ENCODE measurements at regions not wholly inside any gene's neighbourhood (a gene's known extent, or its start where the extent isn't known, plus 50 kb on each side); places are given as distances from the start of the nearest gene placed in this dataset.

GRCh38 chr3:127405010-127405598 is 117.3 kb upstream of the PRR20G start:
- no peak overlapping the region for H3K27ac ChIP-seq (replicated peaks; ENCODE audit: low read length)
- H3K4me1 ChIP-seq (ENCODE audit: control insufficient read depth in 2 of 2, insufficient read depth in 1 of 2, low read depth in 1 of 2, low read length in 2 of 2), result peaks cover 38 to 57% of the 10 kb centered on the region in 2 donors
- no peak overlapping the region for H2BK12ac ChIP-seq (ENCODE audit: low read length)
- H3K27me3 ChIP-seq (ENCODE audit: control insufficient read depth in 3 of 3, insufficient read depth in 3 of 3, low read depth in 1 of 3, low read length in 3 of 3), result no peaks in the 10 kb centered on the region
- no peak overlapping the region for H4K91ac ChIP-seq (ENCODE audit: low read depth, low read length, poor library complexity)
- H3K9ac ChIP-seq (ENCODE audit: low read depth, low read length, poor library complexity), result no peak overlapping the region
- DNase-seq (ENCODE audit: low spot score), result no peak
- peak overlapping the region; percentile 69 for H3K18ac ChIP-seq (ENCODE audit: low read length)
- no peak overlapping the region for H3K14ac ChIP-seq (ENCODE audit: low read length)
- H2AFZ ChIP-seq (ENCODE audit: low read length), result peak overlapping the region; percentile 39
- H3K9me3 ChIP-seq (replicated peaks in 1 of 2; ENCODE audit: control insufficient read depth in 2 of 2, insufficient read depth in 1 of 2, low read depth in 1 of 2, low read length in 2 of 2), result peaks cover 0 to 3% of the 10 kb centered on the region in 2 donors
- no peak overlapping the region for H3K4me2 ChIP-seq (ENCODE audit: insufficient read depth, low read length, poor library complexity, severe bottlenecking)
- no peak overlapping the region for H4K8ac ChIP-seq (ENCODE audit: low read depth, low read length)
- WGBS, 2 donors (ENCODE audit: extremely low coverage in 2 of 2, insufficient read length in 2 of 2, insufficient replicate concordance in 1 of 2), result no CpG with 5 or more reads among the region's 8 CpGs
- no peaks in the 10 kb centered on the region for H3K79me1 ChIP-seq (ENCODE audit: low read depth, low read length)
- no peak overlapping the region for H3K23ac ChIP-seq (ENCODE audit: low read depth, low read length, poor library complexity)
- no peak overlapping the region for H3K4ac ChIP-seq (ENCODE audit: low read length)
- no peak overlapping the region for H2BK15ac ChIP-seq (ENCODE audit: low read length)
- no peaks in the 10 kb centered on the region for H3K36me3 ChIP-seq (replicated peaks in 1 of 2; ENCODE audit: control insufficient read depth in 2 of 2, insufficient read depth in 2 of 2, low read length in 2 of 2)
- peak overlapping the region; percentile 56 for H2AK5ac ChIP-seq (ENCODE audit: low read depth, low read length)
- no peak overlapping the region for H3K4me3 ChIP-seq (ENCODE audit: low read length in 2 of 2)
- no peak overlapping the region for H2BK5ac ChIP-seq (ENCODE audit: low read length)
- no peak overlapping the region for H2BK120ac ChIP-seq (ENCODE audit: low read depth, low read length)

- no CpG with 5 or more reads among the region's 8 CpGs for WGBS, 2 donors (ENCODE audit: extremely low coverage in 2 of 2, insufficient read length in 2 of 2, insufficient replicate concordance in 1 of 2)
- H3K18ac ChIP-seq (ENCODE audit: low read length), result peak overlapping the region; percentile 69
Observed at GRCh38 chr3:127404221-127405009, 116.6 kb upstream of the PRR20G start.

GRCh38 chr3:127403795-127404194 is 115.9 kb upstream of the PRR20G start:
- Histone ChIP-seq H3K4ac (ENCODE audit: low read length) (no peak overlapping the region), H4K8ac (ENCODE audit: low read depth, low read length) (no peak overlapping the region), H2BK5ac (ENCODE audit: low read length) (no peak overlapping the region), H3K4me2 (ENCODE audit: insufficient read depth, low read length, poor library complexity, severe bottlenecking) (no peak overlapping the region), H2AK5ac (ENCODE audit: low read depth, low read length) (no peak overlapping the region), H3K27me3 (ENCODE audit: control insufficient read depth in 3 of 3, insufficient read depth in 3 of 3, low read depth in 1 of 3, low read length in 3 of 3) (no peaks in the 10 kb centered on the region), H3K9ac (ENCODE audit: low read depth, low read length, poor library complexity) (no peak overlapping the region), H3K36me3 (replicated peaks in 1 of 2; ENCODE audit: control insufficient read depth in 2 of 2, insufficient read depth in 2 of 2, low read length in 2 of 2) (no peaks in the 10 kb centered on the region), H3K23ac (ENCODE audit: low read depth, low read length, poor library complexity) (no peak overlapping the region), H3K4me1 (ENCODE audit: control insufficient read depth in 2 of 2, insufficient read depth in 1 of 2, low read depth in 1 of 2, low read length in 2 of 2) (peaks cover 34 to 44% of the 10 kb centered on the region in 2 donors), H2BK120ac (ENCODE audit: low read depth, low read length) (no peak overlapping the region), H3K79me1 (ENCODE audit: low read depth, low read length) (no peaks in the 10 kb centered on the region), H3K9me3 (replicated peaks in 1 of 2; ENCODE audit: control insufficient read depth in 2 of 2, insufficient read depth in 1 of 2, low read depth in 1 of 2, low read length in 2 of 2) (peaks cover 0 to 7% of the 10 kb centered on the region in 2 donors), H3K14ac (ENCODE audit: low read length) (no peak overlapping the region), H2BK12ac (ENCODE audit: low read length) (no peak overlapping the region), H2BK15ac (ENCODE audit: low read length) (no peak overlapping the region), H4K91ac (ENCODE audit: low read depth, low read length, poor library complexity) (no peak overlapping the region), H3K4me3 (ENCODE audit: low read length in 2 of 2) (no peak overlapping the region), H3K27ac (replicated peaks; ENCODE audit: low read length) (no peak overlapping the region), H3K18ac (ENCODE audit: low read length) (no peak overlapping the region), H2AFZ (ENCODE audit: low read length) (no peak overlapping the region)
- DNase-seq (ENCODE audit: low spot score), result no peak
- WGBS, 2 donors (ENCODE audit: extremely low coverage in 2 of 2, insufficient read length in 2 of 2, insufficient replicate concordance in 1 of 2), result no CpG with 5 or more reads among the region's 2 CpGs

More at GRCh38 chr3:127404221-127405009, 116.6 kb upstream of the PRR20G start:
- H2AK5ac ChIP-seq (ENCODE audit: low read depth, low read length), result peak overlapping the region; percentile 56
- peaks cover 38 to 50% of the 10 kb centered on the region in 2 donors for H3K4me1 ChIP-seq (ENCODE audit: control insufficient read depth in 2 of 2, insufficient read depth in 1 of 2, low read depth in 1 of 2, low read length in 2 of 2)
- peaks cover 0 to 4% of the 10 kb centered on the region in 2 donors for H3K9me3 ChIP-seq (replicated peaks in 1 of 2; ENCODE audit: control insufficient read depth in 2 of 2, insufficient read depth in 1 of 2, low read depth in 1 of 2, low read length in 2 of 2)
- H3K27ac ChIP-seq (replicated peaks; ENCODE audit: low read length), result no peak overlapping the region
- no peak overlapping the region for H4K8ac ChIP-seq (ENCODE audit: low read depth, low read length)
- peak overlapping the region; percentile 39 for H2AFZ ChIP-seq (ENCODE audit: low read length)
- no peak overlapping the region for H3K14ac ChIP-seq (ENCODE audit: low read length)
- H4K91ac ChIP-seq (ENCODE audit: low read depth, low read length, poor library complexity), result no peak overlapping the region
- H3K9ac ChIP-seq (ENCODE audit: low read depth, low read length, poor library complexity), result no peak overlapping the region
- H3K79me1 ChIP-seq (ENCODE audit: low read depth, low read length), result no peaks in the 10 kb centered on the region
- no peak overlapping the region for H3K4me3 ChIP-seq (ENCODE audit: low read length in 2 of 2)
- H2BK5ac ChIP-seq (ENCODE audit: low read length), result no peak overlapping the region
- H3K23ac ChIP-seq (ENCODE audit: low read depth, low read length, poor library complexity), result no peak overlapping the region
- H3K4ac ChIP-seq (ENCODE audit: low read length), result no peak overlapping the region
- H3K27me3 ChIP-seq (ENCODE audit: control insufficient read depth in 3 of 3, insufficient read depth in 3 of 3, low read depth in 1 of 3, low read length in 3 of 3), result no peaks in the 10 kb centered on the region
- H2BK12ac ChIP-seq (ENCODE audit: low read length), result no peak overlapping the region
- H2BK120ac ChIP-seq (ENCODE audit: low read depth, low read length), result no peak overlapping the region
- no peaks in the 10 kb centered on the region for H3K36me3 ChIP-seq (replicated peaks in 1 of 2; ENCODE audit: control insufficient read depth in 2 of 2, insufficient read depth in 2 of 2, low read length in 2 of 2)
- H3K4me2 ChIP-seq (ENCODE audit: insufficient read depth, low read length, poor library complexity, severe bottlenecking), result no peak overlapping the region
- H2BK15ac ChIP-seq (ENCODE audit: low read length), result no peak overlapping the region
- DNase-seq (ENCODE audit: low spot score), result no peak

GRCh38 chr3:127399154-127399553 is 111.3 kb upstream of the PRR20G start:
- Histone ChIP-seq H2AK5ac (ENCODE audit: low read depth, low read length) (no peak overlapping the region), H2AFZ (ENCODE audit: low read length) (no peak overlapping the region), H3K9ac (ENCODE audit: low read depth, low read length, poor library complexity) (no peak overlapping the region), H3K36me3 (replicated peaks in 1 of 2; ENCODE audit: control insufficient read depth in 2 of 2, insufficient read depth in 2 of 2, low read length in 2 of 2) (no peaks in the 10 kb centered on the region), H3K79me1 (ENCODE audit: low read depth, low read length) (no peaks in the 10 kb centered on the region), H2BK5ac (ENCODE audit: low read length) (no peak overlapping the region), H3K27me3 (ENCODE audit: control insufficient read depth in 3 of 3, insufficient read depth in 3 of 3, low read depth in 1 of 3, low read length in 3 of 3) (no peaks in the 10 kb centered on the region), H2BK15ac (ENCODE audit: low read length) (no peak overlapping the region), H3K27ac (replicated peaks; ENCODE audit: low read length) (no peak overlapping the region), H4K91ac (ENCODE audit: low read depth, low read length, poor library complexity) (no peak overlapping the region), H2BK12ac (ENCODE audit: low read length) (no peak overlapping the region), H3K4me2 (ENCODE audit: insufficient read depth, low read length, poor library complexity, severe bottlenecking) (no peak overlapping the region), H3K18ac (ENCODE audit: low read length) (no peak overlapping the region), H3K4me3 (ENCODE audit: low read length in 2 of 2) (no peak overlapping the region), H3K9me3 (replicated peaks in 1 of 2; ENCODE audit: control insufficient read depth in 2 of 2, insufficient read depth in 1 of 2, low read depth in 1 of 2, low read length in 2 of 2) (peaks cover 0 to 7% of the 10 kb centered on the region in 2 donors), H3K14ac (ENCODE audit: low read length) (no peak overlapping the region), H4K8ac (ENCODE audit: low read depth, low read length) (no peak overlapping the region), H3K4ac (ENCODE audit: low read length) (no peak overlapping the region), H3K23ac (ENCODE audit: low read depth, low read length, poor library complexity) (no peak overlapping the region), H2BK120ac (ENCODE audit: low read depth, low read length) (no peak overlapping the region), H3K4me1 (ENCODE audit: control insufficient read depth in 2 of 2, insufficient read depth in 1 of 2, low read depth in 1 of 2, low read length in 2 of 2) (peaks cover 30 to 36% of the 10 kb centered on the region in 2 donors)
- no peak for DNase-seq (ENCODE audit: low spot score)

Measured in neuronal stem cell (in vitro differentiated cells).